ENCODE measurements at regions not wholly inside any gene's neighbourhood (a gene's known extent, or its start where the extent isn't known, plus 50 kb on each side); places are given as distances from the start of the nearest gene placed in this dataset.

DNA sequence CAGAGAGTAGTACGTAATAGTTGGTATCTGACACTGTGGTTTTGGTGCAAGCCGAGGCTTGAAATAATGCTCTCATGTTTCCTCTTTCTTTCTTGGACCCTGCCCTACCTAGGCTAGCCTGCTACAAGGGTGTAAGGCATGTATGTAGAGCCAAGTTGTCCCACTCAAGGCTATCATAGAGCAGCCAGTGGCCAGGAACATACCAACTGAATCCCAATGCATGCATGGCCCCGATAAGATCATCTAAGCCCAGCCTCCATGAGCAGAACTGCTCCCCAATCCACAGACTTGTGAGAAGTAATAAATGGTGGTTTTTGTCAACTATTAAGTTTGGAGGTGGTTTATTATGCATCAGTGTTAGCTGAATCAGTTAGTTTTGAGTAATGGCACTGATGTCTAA lies 250.2 kb downstream of the SH2D4B start:
- H4K12ac ChIP-seq (ENCODE audit: low read depth, low read length), result no peak overlapping the region
- no peak overlapping the region for H2BK12ac ChIP-seq (ENCODE audit: low read length)

GRCh38 chr10:80794994-80795393 lies 257.3 kb downstream of the SH2D4B start:
- Histone ChIP-seq H3K27me3 (ENCODE audit: insufficient read depth, low read length) (no peaks in the 10 kb centered on the region), H3K4ac (ENCODE audit: low read depth, low read length) (no peak overlapping the region), H2BK5ac (ENCODE audit: low read depth, low read length, poor library complexity) (no peak overlapping the region), H3K9me3 (ENCODE audit: insufficient read depth, low read depth, low read length) (no peaks in the 10 kb centered on the region), H2AFZ (ENCODE audit: insufficient read depth, low read length, poor library complexity) (no peak overlapping the region), H3K4me1 (ENCODE audit: control insufficient read depth in 1 of 2, insufficient read depth in 2 of 2, low read length in 2 of 2) (no peaks in the 10 kb centered on the region), H3K14ac (ENCODE audit: low read length) (no peak overlapping the region), H2AK5ac (ENCODE audit: low read length) (no peak overlapping the region), H4K8ac (ENCODE audit: low read depth, low read length) (no peak overlapping the region), H3K9ac (ENCODE audit: low read length) (no peak overlapping the region), H3K4me3 (ENCODE audit: low read depth, low read length) (no peak overlapping the region), H3K79me1 (ENCODE audit: low read length) (no peaks in the 10 kb centered on the region), H3K23ac (ENCODE audit: low read length) (no peak overlapping the region), H3K4me2 (ENCODE audit: low read length) (no peak overlapping the region), H2BK12ac (ENCODE audit: low read length) (no peak overlapping the region), H4K12ac (ENCODE audit: low read depth, low read length) (no peak overlapping the region), H3K79me2 (ENCODE audit: control insufficient read depth, insufficient read depth, low read length, poor library complexity) (no peaks in the 10 kb centered on the region), H3K36me3 (ENCODE audit: control insufficient read depth in 1 of 2, insufficient read depth in 2 of 2, low read length in 2 of 2) (no peaks in the 10 kb centered on the region), H3K18ac (ENCODE audit: low read length) (no peak overlapping the region), H4K91ac (ENCODE audit: low read depth, low read length) (no peak overlapping the region), H3K27ac (ENCODE audit: low read depth, low read length) (no peak overlapping the region), H2BK120ac (ENCODE audit: insufficient read depth, low read length, poor library complexity) (no peak overlapping the region)
- DNase-seq, result no peak
- no CpG with 5 or more reads among the region's 3 CpGs for WGBS (ENCODE audit: extremely low coverage, insufficient coverage, insufficient read length)

More for the DNA sequence above, 250.2 kb downstream of the SH2D4B start:
- Histone ChIP-seq H3K18ac (ENCODE audit: low read length) (no peak overlapping the region), H4K8ac (ENCODE audit: low read depth, low read length) (no peak overlapping the region), H3K4ac (ENCODE audit: low read depth, low read length) (no peak overlapping the region), H2AK5ac (ENCODE audit: low read length) (no peak overlapping the region), H2AFZ (ENCODE audit: insufficient read depth, low read length, poor library complexity) (no peak overlapping the region), H2BK120ac (ENCODE audit: insufficient read depth, low read length, poor library complexity) (no peak overlapping the region), H3K79me1 (ENCODE audit: low read length) (no peaks in the 10 kb centered on the region), H3K36me3 (ENCODE audit: control insufficient read depth in 1 of 2, insufficient read depth in 2 of 2, low read length in 2 of 2) (no peaks in the 10 kb centered on the region), H3K79me2 (ENCODE audit: control insufficient read depth, insufficient read depth, low read length, poor library complexity) (no peaks in the 10 kb centered on the region), H3K9ac (ENCODE audit: low read length) (no peak overlapping the region), H3K4me1 (ENCODE audit: control insufficient read depth in 1 of 2, insufficient read depth in 2 of 2, low read length in 2 of 2) (no peaks in the 10 kb centered on the region), H2BK5ac (ENCODE audit: low read depth, low read length, poor library complexity) (no peak overlapping the region), H4K91ac (ENCODE audit: low read depth, low read length) (no peak overlapping the region), H3K4me3 (ENCODE audit: low read depth, low read length) (no peak overlapping the region), H3K14ac (ENCODE audit: low read length) (no peak overlapping the region), H3K27me3 (ENCODE audit: insufficient read depth, low read length) (no peaks in the 10 kb centered on the region), H3K23ac (ENCODE audit: low read length) (no peak overlapping the region), H3K4me2 (ENCODE audit: low read length) (no peak overlapping the region), H3K27ac (ENCODE audit: low read depth, low read length) (no peak overlapping the region), H3K9me3 (ENCODE audit: insufficient read depth, low read depth, low read length) (no peaks in the 10 kb centered on the region)
- no peak for DNase-seq
- no CpG with 5 or more reads among the region's 3 CpGs for WGBS (ENCODE audit: extremely low coverage, insufficient coverage, insufficient read length)

GRCh38 chr10:80805343-80806020 lies 267.8 kb downstream of the SH2D4B start:
- no peak overlapping the region for H4K91ac ChIP-seq (ENCODE audit: low read depth, low read length)

GRCh38 chr10:80814147-80814652 lies 276.5 kb downstream of the SH2D4B start:
- H3K36me3 ChIP-seq (ENCODE audit: control insufficient read depth in 1 of 2, insufficient read depth in 2 of 2, low read length in 2 of 2), result no peaks in the 10 kb centered on the region

More at GRCh38 chr10:80805343-80806020, 267.8 kb downstream of the SH2D4B start:
- H3K36me3 ChIP-seq (ENCODE audit: control insufficient read depth in 1 of 2, insufficient read depth in 2 of 2, low read length in 2 of 2), result no peaks in the 10 kb centered on the region
- H3K4ac ChIP-seq (ENCODE audit: low read depth, low read length), result no peak overlapping the region
- H2BK12ac ChIP-seq (ENCODE audit: low read length), result no peak overlapping the region
- H2AFZ ChIP-seq (ENCODE audit: insufficient read depth, low read length, poor library complexity), result no peak overlapping the region
- H3K4me1 ChIP-seq (ENCODE audit: control insufficient read depth in 1 of 2, insufficient read depth in 2 of 2, low read length in 2 of 2), result no peaks in the 10 kb centered on the region
- H3K23ac ChIP-seq (ENCODE audit: low read length), result no peak overlapping the region
- no peak overlapping the region for H3K4me3 ChIP-seq (ENCODE audit: low read depth, low read length)
- no peak overlapping the region for H3K18ac ChIP-seq (ENCODE audit: low read length)
- WGBS (ENCODE audit: extremely low coverage, insufficient coverage, insufficient read length), result no CpG with 5 or more reads among the region's 2 CpGs
- H3K27ac ChIP-seq (ENCODE audit: low read depth, low read length), result no peak overlapping the region
- H3K4me2 ChIP-seq (ENCODE audit: low read length), result no peak overlapping the region
- H3K9me3 ChIP-seq (ENCODE audit: insufficient read depth, low read depth, low read length), result no peaks in the 10 kb centered on the region
- H2BK5ac ChIP-seq (ENCODE audit: low read depth, low read length, poor library complexity), result no peak overlapping the region
- H3K79me1 ChIP-seq (ENCODE audit: low read length), result no peaks in the 10 kb centered on the region
- H4K8ac ChIP-seq (ENCODE audit: low read depth, low read length), result no peak overlapping the region
- no peak overlapping the region for H2BK120ac ChIP-seq (ENCODE audit: insufficient read depth, low read length, poor library complexity)
- H4K12ac ChIP-seq (ENCODE audit: low read depth, low read length), result no peak overlapping the region
- H2AK5ac ChIP-seq (ENCODE audit: low read length), result no peak overlapping the region
- H3K14ac ChIP-seq (ENCODE audit: low read length), result no peak overlapping the region
- no peaks in the 10 kb centered on the region for H3K27me3 ChIP-seq (ENCODE audit: insufficient read depth, low read length)
- H3K9ac ChIP-seq (ENCODE audit: low read length), result no peak overlapping the region
- no peaks in the 10 kb centered on the region for H3K79me2 ChIP-seq (ENCODE audit: control insufficient read depth, insufficient read depth, low read length, poor library complexity)
- DNase-seq, result no peak

More at GRCh38 chr10:80814147-80814652, 276.5 kb downstream of the SH2D4B start:
- Histone ChIP-seq H2BK120ac (ENCODE audit: insufficient read depth, low read length, poor library complexity) (no peak overlapping the region), H4K8ac (ENCODE audit: low read depth, low read length) (no peak overlapping the region), H3K79me2 (ENCODE audit: control insufficient read depth, insufficient read depth, low read length, poor library complexity) (no peaks in the 10 kb centered on the region), H3K4me1 (ENCODE audit: control insufficient read depth in 1 of 2, insufficient read depth in 2 of 2, low read length in 2 of 2) (no peaks in the 10 kb centered on the region), H4K12ac (ENCODE audit: low read depth, low read length) (no peak overlapping the region), H3K9me3 (ENCODE audit: insufficient read depth, low read depth, low read length) (peaks cover 2% of the 10 kb centered on the region), H3K18ac (ENCODE audit: low read length) (no peak overlapping the region), H3K23ac (ENCODE audit: low read length) (no peak overlapping the region), H2AFZ (ENCODE audit: insufficient read depth, low read length, poor library complexity) (no peak overlapping the region), H3K4me3 (ENCODE audit: low read depth, low read length) (no peak overlapping the region), H2BK5ac (ENCODE audit: low read depth, low read length, poor library complexity) (no peak overlapping the region), H2BK12ac (ENCODE audit: low read length) (no peak overlapping the region), H3K4ac (ENCODE audit: low read depth, low read length) (no peak overlapping the region), H3K27ac (ENCODE audit: low read depth, low read length) (no peak overlapping the region), H2AK5ac (ENCODE audit: low read length) (no peak overlapping the region), H3K14ac (ENCODE audit: low read length) (no peak overlapping the region), H4K91ac (ENCODE audit: low read depth, low read length) (no peak overlapping the region), H3K27me3 (ENCODE audit: insufficient read depth, low read length) (no peaks in the 10 kb centered on the region), H3K9ac (ENCODE audit: low read length) (no peak overlapping the region), H3K79me1 (ENCODE audit: low read length) (no peaks in the 10 kb centered on the region), H3K4me2 (ENCODE audit: low read length) (no peak overlapping the region)
- no peak for DNase-seq
- WGBS (ENCODE audit: extremely low coverage, insufficient coverage, insufficient read length), result no CpG with 5 or more reads among the region's 21 CpGs

Data from trophoblast cell (in vitro differentiated cells and primary cell).